GM12891 (cell line): ENCODE measurements at regions not wholly inside any gene's neighbourhood (a gene's known extent, or its start where the extent isn't known, plus 50 kb on each side); places are given as distances from the start of the nearest gene placed in this dataset.

Experiments
- DNase-seq: peaks from one replicate; pipeline ENCODE4 v3.0.0; 2011; ENCODE audit warnings: low spot score; ENCODE audit not compliant: insufficient read length
- FAIRE-seq: peaks from 2 replicates; lab custom pipeline; 2011; peaks lifted over from hg19 to GRCh38; lab: Jason Lieb, UNC
- PAX5 ChIP-seq: IDR thresholded peaks from 2 replicates; pipeline ENCODE4 v1.6.1; 2011; ENCODE audit warnings: low read length, moderate library complexity, mild to moderate bottlenecking; ENCODE audit not compliant: insufficient read depth, severe bottlenecking
- POLR2A ChIP-seq: IDR thresholded peaks from 2 replicates; pipeline ENCODE4 v1.6.1; 2011; ENCODE audit warnings: low read depth, low read length, control low read depth
- POLR2AphosphoS5 ChIP-seq: IDR thresholded peaks from 2 replicates; pipeline ENCODE4 v1.6.1; 2011; ENCODE audit warnings: low read depth, low read length, control low read depth
- POU2F2 ChIP-seq: IDR thresholded peaks from 2 replicates; pipeline ENCODE4 v1.6.1; 2011; ENCODE audit warnings: low read depth, mild to moderate bottlenecking, control low read depth, low read length, moderate library complexity
- SPI1 ChIP-seq: IDR thresholded peaks from 2 replicates; pipeline ENCODE4 v1.6.1; 2011; ENCODE audit warnings: low read depth, low read length, control low read depth
- TAF1 ChIP-seq: IDR thresholded peaks from 2 replicates; pipeline ENCODE4 v1.6.1; 2011; ENCODE audit warnings: low read depth, low read length, control low read depth

DNA sequence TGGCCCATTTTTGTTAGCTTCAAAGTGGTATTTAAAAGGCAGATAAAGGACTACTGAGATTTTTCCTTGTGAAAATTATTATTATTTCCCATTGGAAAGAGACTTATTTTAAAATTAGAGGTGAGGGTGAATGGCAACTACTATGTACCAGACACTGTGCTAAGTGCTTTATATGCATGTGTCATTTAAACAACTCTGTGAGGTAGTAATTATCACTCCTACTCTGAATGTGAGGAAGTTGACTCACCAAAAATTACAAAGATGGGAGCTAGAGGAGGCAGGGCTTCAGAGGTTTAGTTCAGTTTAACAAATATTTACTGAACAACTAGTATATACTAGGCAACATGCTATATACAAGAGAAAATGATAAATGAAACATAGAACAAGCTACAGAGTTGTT lies 78.2 kb downstream of the MSL3 start:
- DNase-seq (no peak), FAIRE-seq (peak; percentile 62)
- TF ChIP-seq POLR2AphosphoS5 (no peak), POU2F2 (no peak), SPI1 (no peak), PAX5 (no peak), TAF1 (no peak), POLR2A (no peak)

DNA sequence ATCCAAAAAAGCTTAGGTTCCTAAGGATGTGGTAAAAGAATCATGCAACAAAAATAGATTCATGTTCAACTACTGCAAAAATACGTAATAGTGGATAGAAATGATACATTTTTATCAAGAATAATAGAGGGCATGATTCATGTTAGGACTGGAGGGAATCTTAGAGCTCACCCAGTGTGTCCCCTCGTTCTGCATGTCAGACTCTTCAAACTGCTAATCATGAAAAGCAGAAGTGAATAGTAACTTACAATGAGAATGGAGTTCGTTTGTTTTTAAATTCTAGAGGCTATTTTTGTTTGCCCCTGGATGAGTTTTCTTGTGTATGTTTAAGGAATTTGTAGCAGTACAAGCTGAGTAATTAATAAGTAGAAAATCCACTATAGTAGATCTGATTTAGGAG lies 79.4 kb downstream of the MSL3 start:
- TF ChIP-seq POU2F2 (no peak), SPI1 (peak; percentile 61)
- DNase-seq (no peak), FAIRE-seq (no peak)

DNA sequence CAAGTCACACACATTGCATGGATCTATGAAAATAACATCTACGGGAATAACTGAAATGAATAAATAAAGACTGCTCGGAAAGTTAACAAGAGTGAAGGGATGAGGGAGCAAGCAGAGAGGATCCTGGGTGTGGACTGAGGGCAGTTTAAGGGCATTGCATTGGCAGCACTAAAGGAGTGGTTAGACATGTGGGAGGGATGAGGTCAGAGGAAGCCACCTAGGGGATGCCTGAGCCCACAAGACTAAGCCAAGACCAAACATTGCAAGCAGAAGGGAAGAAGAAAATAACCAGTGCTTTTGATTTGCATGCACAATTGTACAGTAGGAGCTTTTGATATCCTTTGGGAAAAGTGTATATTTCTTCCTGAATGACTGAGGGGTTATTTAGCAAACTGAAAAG lies 106.1 kb downstream of the MSL3 start:
- DNase-seq = no peak
- TF ChIP-seq SPI1 (no peak), POLR2AphosphoS5 (no peak), POU2F2 (no peak), TAF1 (no peak), PAX5 (no peak), POLR2A (no peak)
- no peak for FAIRE-seq

DNA sequence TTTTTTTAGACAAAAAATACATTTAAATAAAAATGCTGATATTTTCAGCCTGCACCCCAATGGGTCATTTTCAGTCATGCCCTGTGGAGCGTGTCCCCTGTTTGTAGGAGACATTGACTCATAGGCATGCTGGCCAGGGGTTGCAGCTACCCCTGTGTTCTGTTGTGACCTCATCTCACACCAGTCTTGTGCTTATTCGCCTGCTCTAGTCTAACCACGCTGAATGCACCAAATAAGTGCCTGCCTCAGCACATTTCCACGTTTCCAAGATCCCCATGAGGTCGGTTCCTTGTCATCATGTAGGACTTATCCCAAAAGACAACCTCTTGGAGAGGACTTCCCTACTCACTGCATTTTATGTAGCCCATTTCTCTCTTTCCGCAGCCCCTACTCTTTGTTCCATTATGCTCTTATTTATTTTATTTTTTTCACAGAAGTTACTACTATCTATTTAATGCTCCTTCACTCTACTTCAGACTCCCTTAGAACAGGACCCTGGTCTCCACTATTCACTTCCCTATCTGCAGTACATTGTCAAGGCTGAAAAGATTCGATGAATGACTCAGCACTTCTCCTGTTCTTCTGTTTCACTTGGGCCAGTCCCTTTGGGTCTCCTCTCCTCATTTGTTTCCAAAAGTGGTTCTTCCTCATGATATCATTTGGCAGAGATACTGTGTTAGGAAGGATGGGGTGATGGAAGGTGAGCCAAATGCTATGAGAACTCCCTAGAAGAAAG lies 109.7 kb downstream of the MSL3 start:
- TF ChIP-seq SPI1 = peak; percentile 81
- TF ChIP-seq POLR2A = no peak
- no peak for DNase-seq
- no peak for FAIRE-seq

DNA sequence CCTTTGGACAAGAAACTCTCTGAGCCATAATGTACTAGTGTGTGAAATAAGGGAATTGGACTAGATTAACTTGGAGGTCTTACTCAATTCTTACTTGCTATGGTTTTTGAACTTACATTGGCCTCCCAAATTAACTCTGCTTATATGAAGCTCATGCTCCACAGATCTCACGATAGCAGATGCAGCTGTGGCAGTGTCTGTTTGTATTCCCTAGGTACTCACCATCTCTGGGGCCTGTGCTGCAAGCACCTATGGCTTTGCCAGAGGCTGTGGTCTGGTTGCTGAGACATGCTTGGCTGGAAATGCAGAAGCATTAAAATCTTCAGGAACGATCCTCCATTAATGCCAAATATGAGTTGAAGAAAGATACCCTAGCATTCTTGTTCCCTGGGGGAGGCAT lies 112.8 kb downstream of the MSL3 start:
- DNase-seq = no peak
- FAIRE-seq = no peak
- TF ChIP-seq SPI1 = no peak
- TF ChIP-seq POLR2A = no peak
- no peak for TF ChIP-seq PAX5
- no peak for TF ChIP-seq POU2F2
- TF ChIP-seq POLR2AphosphoS5 = no peak
- no peak for TF ChIP-seq TAF1

DNA sequence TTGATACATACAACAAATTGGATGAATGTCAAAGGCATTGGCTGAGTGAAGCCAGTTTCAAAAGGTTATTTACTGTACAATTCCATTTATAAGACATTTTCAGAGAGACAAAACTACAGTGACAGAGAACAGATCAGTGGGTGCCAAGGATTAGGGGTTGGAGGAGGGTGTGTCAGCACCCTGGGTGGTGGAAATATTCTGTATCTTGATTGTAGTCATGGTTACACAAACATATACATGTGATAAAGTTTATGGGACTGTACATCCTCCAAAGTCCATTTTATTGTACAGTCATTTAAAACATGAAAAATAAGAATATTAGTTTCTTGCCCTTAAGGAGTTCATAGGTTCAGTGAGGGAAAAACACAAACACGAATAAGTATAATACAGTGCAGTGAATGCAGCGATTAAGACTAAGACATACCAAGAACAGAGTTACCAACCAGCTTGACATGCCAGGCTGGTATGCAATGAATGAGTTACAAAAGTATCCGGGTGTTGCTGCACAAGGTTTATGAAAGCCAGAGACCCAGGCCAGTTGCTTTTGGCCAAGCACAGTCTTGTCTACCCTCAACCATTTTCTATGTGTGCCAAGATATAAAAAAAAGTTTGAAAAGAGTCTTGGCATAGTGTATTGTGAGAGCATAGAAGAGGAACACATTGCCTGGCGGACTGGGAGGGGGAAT lies 123.6 kb downstream of the MSL3 start:
- no peak for DNase-seq
- TF ChIP-seq TAF1 = no peak
- no peak for TF ChIP-seq POU2F2
- no peak for TF ChIP-seq PAX5
- TF ChIP-seq POLR2A = no peak
- TF ChIP-seq POLR2AphosphoS5 = no peak
- no peak for FAIRE-seq

DNA sequence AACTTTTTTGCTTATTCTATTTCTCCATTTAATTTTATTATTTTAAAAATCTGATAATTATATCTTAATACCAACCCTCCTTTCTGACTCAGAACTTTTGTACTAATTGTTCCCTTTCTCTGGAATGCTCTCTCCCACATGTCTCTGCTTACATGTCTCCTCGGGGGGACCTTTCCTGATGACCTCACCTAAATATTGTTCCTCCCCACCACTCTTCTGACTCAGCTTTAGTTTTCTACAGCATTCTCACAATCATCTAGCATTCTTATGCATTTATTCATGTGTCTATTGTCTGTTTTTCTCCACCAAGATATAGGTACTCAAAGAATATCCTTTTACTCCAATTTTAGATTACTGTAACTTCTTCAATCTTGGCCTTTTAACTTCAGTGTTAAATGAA lies 128.7 kb downstream of the MSL3 start:
- FAIRE-seq (no peak), DNase-seq (no peak)

DNA sequence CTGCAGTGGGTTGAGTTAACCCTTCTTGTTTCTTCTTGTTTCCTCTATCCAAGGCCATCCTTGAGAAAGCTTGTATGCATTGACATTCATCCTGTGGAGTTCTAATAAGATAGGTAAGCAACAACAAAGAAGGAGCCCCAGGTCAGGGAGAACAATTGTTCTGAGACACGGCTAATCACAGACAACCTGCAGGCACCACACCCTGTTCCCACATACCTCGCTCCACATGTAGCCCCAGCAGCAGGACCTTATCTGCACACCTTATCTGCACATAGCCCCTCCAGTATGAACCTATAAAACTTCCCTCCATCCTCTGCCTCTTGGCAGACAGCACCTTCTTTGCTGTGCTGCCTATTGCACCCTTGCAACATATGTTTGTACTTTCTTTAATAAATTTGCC lies 129.1 kb downstream of the MSL3 start:
- no peak for TF ChIP-seq TAF1
- no peak for TF ChIP-seq POLR2A
- no peak for TF ChIP-seq POU2F2
- no peak for TF ChIP-seq POLR2AphosphoS5
- TF ChIP-seq PAX5 = no peak
- TF ChIP-seq SPI1 = no peak
- FAIRE-seq = no peak
- DNase-seq = no peak

More for the DNA sequence above, 128.7 kb downstream of the MSL3 start:
- TF ChIP-seq SPI1 = no peak

DNA sequence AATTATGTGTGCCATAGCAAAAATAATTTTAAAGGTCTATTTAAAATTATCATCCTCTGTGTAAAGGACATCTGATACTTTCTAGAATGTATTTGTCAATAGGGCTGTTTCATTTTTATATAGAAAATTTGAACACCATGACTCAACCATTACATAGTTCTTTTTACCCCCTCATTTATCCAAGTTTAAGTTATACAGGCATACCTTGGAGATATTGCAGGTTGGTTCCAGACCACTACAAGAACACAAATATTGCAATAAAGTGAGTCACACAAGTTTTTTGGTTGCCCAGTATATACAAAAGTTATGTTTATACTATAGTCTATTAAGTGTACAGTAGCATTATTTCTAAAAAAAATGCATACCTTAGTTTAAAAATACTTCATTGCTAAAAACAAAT lies 130.4 kb downstream of the MSL3 start:
- DNase-seq = no peak
- TF ChIP-seq TAF1 (no peak), POLR2A (no peak), SPI1 (no peak), POU2F2 (no peak), POLR2AphosphoS5 (no peak), PAX5 (no peak)
- no peak for FAIRE-seq

DNA sequence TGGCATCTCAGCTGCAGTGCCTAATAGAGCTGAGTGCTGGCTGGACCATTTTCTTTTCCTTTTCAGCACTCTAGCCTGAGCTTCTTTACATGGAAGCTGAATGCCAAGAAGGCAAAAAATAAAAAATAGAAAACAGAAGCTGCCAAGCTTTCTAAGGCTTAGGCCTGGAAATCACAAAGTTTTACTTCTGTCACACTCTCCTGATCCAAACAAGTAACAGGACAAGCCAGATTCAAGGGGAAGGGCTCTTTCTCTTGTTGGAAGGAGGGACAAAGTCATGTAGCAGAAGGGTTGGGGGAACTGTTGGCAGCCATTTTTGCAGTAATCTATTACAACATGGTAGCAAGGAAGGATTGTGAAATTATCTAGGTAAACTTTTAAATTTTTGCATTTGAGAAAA lies 131.8 kb downstream of the MSL3 start:
- DNase-seq (no peak), FAIRE-seq (no peak)
- TF ChIP-seq TAF1 = no peak
- no peak for TF ChIP-seq PAX5
- no peak for TF ChIP-seq POLR2AphosphoS5
- no peak for TF ChIP-seq SPI1
- no peak for TF ChIP-seq POU2F2
